ENCODE measurements at regions not wholly inside any gene's neighbourhood (a gene's known extent, or its start where the extent isn't known, plus 50 kb on each side); places are given as distances from the start of the nearest gene placed in this dataset.
"Not testable (repeated sequence)": the region's sequence is repeated elsewhere in the genome, so short reads cannot be mapped to it uniquely, and the experiment has no call there.

DNA sequence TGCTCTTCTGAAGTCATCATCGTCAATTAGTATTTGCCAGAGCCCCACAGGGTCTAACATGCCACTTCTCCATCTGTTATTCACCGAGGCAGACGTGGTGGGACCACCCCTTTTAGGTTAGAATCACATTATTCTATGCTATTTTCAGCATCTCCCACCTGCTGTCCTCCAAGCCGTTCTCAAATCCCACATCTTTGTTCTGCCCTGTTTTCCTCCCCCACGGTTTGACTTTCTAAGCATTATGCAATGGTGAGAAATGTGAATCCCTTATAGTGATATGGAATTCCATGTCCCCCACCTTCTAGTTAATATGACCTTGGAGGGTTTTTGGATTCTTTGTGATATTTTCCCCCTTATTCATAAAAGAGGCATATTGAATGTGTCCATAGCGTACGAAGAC is 634.1 kb upstream of the RBFOX1 start:
- FAIRE-seq (no peak), DNase-seq (ENCODE audit: extremely low spot score, insufficient read length, low read depth) (no peak)

DNA sequence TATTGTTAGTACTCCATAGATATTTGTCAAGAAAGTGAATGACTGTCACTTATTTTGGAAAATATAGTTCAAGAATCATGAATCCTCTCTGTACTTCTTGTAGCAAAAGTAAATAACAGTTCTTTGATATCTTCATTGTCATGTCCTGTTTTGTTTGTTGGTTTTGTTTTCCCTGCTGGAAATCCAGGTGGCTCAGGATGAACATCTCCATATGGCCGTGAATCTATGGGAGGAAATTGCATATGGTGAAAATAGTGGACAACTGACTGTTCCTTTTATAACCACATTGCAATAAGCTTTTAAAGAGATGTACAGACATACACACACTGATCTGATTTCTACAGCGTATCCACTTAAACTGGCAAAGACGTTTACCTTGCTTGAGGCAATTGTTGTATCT is 637.0 kb upstream of the RBFOX1 start:
- FAIRE-seq (no peak), DNase-seq (ENCODE audit: extremely low spot score, insufficient read length, low read depth) (no peak)

DNA sequence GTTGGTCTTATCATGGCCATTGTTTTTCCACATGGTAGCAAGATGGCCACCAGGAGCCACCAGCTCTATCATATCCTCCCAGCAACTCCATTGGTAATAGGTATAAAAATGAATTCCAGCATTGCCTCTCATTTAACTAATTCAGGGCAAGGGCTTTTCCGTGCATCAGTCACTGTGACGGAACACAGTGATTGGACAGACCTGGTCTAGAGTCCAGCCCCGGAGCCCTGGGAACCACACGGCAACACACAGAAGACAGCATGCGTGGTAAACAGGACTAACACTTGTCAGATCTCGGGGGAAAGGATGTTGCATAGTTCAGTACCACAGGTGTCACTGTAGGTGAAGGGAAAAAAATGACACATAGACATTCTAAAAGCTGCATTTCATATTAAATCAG is 638.0 kb upstream of the RBFOX1 start:
- no peak for DNase-seq (ENCODE audit: extremely low spot score, insufficient read length, low read depth)
- no peak for FAIRE-seq

DNA sequence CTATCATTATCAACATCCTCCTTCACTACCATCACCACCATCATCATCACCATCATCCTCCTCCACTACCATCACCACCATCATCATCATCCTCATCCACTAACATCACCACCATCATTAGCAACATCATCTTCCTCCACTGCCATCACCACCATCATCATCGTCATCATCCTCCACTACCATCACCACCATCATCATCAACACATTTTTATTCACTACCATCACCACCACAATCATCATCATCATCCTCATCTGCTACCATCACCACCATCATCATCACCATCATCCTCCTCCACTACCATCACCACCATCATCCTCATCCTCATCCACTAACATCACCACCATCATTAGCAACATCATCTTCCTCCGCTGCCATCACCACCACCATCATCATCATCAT is 639.2 kb upstream of the RBFOX1 start:
- not testable (repeated sequence) for FAIRE-seq; DNase-seq (ENCODE audit: extremely low spot score, insufficient read length, low read depth)

DNA sequence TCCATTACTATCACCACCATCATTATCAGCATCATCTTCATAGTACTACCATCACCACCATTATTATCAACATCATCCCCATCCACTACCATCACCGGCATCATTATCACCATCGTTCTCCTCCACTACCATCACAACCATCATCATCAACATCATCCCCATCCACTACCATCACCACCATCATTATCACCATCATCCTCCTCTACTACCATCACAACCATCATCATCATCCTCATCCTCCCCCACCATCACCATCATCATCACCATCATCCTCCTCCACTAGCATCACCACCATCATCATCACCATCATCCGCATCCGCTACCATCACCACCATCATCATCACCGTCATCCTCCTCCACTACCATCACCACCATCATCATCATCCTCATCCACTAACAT is 639.8 kb upstream of the RBFOX1 start:
- DNase-seq (ENCODE audit: extremely low spot score, insufficient read length, low read depth) (no peak), FAIRE-seq (no peak)

DNA sequence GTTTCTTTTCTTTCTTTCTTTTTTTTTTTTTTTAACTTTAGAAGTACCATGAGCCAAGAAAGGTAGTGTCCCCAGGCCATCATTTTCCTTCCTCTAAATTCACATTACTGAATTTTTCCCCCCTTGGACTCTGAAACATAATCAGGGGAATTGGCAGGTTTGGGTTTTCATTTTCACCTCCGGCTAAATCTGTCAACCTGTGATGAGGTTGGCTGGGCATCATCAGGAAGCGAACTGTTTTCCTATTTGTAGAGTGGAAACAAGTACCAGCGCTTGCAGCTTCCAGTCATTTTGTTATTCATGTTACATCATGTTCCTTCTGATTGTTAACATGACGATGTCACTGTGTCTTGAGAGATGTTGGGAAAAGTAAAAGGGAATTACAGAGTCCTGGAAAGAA is 641.9 kb upstream of the RBFOX1 start:
- no peak for FAIRE-seq

DNA sequence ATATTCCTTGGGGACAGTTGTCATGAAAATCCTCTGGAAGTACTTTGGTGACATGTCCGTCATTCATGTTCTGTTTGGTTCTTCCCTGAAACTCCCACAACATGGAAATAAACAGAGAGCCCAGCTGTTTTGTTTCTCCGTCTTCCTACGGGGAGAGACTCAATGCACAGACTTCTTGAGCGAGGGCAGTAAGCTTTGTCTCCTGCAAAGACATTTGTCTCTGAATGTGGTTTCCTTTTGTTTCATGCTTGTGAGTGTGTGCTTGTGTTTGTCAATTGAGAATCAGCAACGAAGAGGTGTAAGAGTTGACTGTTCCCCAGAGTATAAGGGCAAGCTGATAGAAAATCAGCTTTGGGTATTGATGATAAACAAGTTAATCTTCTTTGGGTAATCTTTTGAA is 643.0 kb upstream of the RBFOX1 start:
- DNase-seq (ENCODE audit: extremely low spot score, insufficient read length, low read depth) = no peak
- FAIRE-seq = no peak

More for the DNA sequence above, 641.9 kb upstream of the RBFOX1 start:
- no peak for DNase-seq (ENCODE audit: extremely low spot score, insufficient read length, low read depth)

DNA sequence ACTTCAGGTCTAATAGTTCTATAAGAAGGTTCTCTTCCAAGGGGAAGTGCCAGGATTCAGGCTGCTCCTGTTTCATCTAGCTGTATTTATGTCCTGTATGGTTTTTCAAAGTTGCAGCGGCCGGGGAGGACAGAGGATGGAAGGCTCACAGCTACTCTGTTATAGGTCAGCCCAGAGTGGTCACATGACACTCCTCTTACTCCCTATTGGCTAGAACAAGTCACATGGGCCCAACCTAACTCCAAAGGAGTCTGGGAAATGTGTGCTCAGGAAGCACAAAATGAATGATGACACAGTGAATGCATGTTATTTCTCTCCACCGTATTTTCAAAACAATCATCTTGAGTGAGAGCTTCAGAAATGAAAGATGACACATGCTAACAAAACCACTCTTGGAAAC is 645.1 kb upstream of the RBFOX1 start:
- DNase-seq (ENCODE audit: extremely low spot score, insufficient read length, low read depth) (no peak), FAIRE-seq (no peak)

DNA sequence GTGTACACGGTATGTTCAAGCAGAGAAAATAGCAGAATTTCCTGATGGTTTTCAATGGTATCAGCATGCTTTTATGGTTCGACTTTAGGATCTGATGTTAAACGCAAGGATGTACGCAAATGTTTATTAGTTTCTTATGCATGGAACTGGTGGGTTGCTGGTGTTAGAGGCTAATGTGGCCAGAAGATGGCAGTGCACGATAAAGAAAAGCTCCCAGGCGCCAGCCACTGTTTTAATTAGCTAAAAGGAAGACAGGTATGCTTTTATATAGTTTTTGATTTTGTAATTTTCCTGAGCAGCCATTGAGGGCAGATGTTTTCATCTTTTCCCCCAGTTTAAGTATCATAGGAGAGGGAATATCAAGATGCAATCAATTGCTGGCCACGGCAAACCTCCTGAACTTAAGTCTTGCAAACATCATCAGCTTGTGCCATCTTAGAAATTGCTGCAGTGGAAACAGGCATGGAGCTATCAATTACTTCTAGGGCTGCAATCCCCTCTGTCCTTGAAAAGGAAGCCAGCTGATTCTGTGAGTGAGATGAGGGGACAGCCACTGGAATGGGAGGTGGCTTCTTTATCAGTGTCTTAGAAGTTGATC is 648.5 kb upstream of the RBFOX1 start:
- no peak for FAIRE-seq
- no peak for DNase-seq (ENCODE audit: extremely low spot score, insufficient read length, low read depth)

DNA sequence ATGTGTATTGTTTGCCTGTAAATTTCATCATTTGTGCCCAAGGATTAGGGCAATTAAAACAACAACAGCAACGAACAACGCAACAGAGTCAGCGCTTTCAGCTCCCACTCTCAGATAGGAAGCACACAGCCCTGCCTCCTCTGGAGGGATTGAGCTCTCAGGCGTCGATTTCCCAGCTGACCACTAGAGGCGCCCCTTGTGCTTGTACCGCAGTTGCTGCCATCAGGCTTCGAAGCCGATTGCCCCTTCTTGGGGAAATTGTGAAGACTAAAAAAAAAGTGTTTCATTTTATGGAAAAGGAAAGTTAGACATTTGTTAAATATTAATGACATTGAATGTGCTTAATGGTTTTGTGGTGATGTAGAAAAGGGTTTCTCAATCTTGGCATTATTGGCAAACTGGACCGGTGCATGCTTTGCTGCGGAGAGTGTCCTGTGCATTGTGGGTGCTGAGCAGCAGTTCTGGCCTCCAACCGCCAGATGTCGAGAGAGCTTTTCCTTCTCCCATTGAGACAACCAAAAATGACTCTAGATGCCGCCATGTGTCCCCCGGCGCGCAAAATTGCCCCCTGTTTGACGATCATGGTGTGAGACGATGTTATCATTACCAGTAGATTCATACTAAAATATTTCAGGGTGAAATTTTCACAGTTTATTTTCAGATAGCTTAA is 650.4 kb upstream of the RBFOX1 start:
- FAIRE-seq (no peak), DNase-seq (ENCODE audit: extremely low spot score, insufficient read length, low read depth) (no peak)

DNA sequence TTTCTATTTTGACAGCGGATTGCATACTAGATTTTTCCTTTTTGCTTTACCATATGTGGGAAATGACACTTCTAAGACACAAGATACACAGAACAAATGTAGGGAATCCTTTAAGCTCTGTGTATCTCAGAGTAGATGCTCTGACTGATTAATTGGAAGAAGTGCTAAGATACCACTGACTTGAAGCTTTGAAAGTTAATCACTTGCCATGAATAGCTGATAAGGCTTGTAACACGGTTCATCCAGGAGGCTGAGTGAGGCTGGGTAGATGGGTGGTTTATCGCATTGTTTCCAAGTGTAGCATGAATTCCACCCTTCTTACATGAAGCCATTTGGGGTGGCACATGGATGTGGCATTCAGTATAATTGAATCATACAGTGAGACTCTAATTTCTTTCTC is 654.1 kb upstream of the RBFOX1 start:
- FAIRE-seq = no peak
- no peak for DNase-seq (ENCODE audit: extremely low spot score, insufficient read length, low read depth)

DNA sequence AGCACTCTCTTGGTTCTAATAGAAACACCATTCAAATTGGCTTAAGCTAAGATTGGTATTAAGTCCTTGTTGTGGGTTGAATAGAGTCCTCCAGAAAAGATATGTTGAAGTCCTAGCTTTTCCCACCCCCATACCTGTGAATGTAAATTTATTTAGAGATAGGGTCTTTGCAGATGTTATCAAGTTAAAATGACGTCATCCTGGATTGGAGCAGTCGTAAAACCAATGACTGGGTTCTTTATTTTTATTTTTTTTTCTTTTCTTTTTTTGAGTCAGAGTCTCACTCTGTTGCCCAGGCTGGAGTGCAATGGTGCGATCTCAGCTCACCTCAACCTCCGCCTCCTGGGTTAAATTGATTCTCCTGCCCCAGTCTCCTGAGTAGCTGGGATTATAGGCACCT is 658.6 kb upstream of the RBFOX1 start:
- DNase-seq (ENCODE audit: extremely low spot score, insufficient read length, low read depth) = no peak
- no peak for FAIRE-seq

DNA sequence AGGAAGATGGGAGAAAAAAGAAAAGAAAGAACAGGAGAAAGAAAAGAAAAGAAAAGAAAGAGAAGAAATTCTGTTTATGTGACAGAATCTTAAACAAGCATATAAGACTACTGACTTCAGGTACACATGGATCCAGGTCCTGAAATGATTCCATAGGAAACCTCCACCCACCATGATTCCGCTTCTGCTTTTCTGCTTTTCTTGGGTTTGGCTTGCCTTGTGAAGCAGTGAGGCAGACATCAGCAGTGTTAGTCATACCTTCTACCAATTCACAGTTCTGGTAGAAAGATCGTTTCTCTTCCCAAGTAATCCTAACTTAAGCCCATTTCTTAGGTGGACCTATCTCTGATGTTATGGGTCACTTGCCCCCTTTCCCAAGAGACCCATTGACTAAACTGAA is 660.1 kb upstream of the RBFOX1 start:
- no peak for FAIRE-seq
- no peak for DNase-seq (ENCODE audit: extremely low spot score, insufficient read length, low read depth)

DNA sequence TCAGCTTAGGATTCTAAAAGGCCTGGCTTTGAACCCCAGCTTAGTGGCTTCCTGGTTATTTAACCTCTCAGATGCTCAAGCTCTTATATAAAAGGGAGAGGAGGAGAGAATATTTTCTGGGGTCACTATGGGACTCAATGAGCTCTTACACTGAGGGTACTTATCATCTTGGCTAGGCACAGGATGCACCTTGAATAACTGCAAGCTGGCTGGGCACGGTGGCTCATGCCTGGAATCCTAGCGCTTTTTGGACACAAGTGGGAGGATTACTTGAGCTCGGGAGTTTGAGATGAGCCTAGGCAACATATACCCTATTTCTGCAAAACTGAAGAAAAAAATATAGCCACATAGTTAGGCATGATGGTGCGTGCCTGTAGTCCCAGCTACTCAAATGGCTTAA is 665.3 kb upstream of the RBFOX1 start:
- no peak for DNase-seq (ENCODE audit: extremely low spot score, insufficient read length, low read depth)
- no peak for FAIRE-seq

DNA sequence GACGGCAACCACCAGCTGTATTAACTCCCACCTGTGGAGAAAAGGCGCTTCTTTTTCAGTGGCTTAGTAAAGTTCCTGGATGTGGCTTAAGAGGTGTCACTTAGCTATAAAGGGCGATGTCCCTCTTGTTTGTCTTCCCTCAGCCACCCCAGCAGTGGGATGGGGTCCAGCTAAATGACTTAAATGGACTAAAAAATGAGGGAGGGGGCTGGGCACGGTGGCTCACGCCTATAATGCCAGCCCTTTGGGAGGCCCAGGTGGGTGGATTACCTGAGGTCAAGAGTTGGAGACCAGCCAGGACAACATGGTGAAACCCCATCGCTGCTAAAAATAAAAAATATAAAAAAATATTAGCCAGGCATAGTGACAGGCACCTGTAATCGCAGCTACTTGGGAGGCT is 667.5 kb upstream of the RBFOX1 start:
- DNase-seq (ENCODE audit: extremely low spot score, insufficient read length, low read depth) = no peak
- no peak for FAIRE-seq

DNA sequence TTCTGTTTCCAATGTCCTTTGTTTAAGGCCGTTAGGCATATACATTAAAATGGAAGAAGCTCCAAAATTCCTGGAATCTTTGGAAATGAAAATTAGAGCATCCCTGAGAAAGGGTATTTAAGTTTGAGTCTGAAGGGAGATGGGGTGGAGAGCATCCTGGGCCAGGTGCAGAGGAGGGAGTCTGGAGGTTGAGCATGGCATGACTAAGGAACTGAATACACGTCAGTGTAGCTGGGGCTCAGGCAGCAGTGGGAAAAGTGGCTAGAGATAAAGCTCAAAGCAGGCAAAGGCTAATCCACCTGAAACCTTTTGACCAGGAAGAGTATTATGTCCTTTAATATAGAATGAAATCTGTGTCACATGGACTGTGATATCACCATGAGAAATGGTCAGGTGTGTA is 669.0 kb upstream of the RBFOX1 start:
- DNase-seq (ENCODE audit: extremely low spot score, insufficient read length, low read depth) = no peak

DNA sequence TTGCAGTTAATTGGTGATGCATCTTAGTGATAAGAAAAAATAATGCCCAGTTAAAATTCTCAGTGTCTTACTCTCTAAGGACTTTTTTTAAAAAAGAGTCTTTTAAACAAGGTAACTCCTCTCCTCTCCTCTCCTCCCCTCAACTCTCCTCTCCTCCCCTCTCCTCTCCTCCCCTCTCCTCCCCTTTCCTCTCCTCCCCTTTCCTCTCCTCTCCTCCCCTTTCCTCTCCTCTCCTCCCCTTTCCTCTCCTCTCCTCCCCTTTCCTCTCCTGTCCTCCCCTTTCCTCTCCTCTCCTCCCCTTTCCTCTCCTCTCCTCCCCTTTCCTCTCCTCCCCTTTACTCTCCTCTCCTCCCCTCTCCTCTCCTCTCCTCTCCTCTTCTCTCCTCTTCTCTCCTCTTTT is 675.9 kb upstream of the RBFOX1 start:
- no peak for DNase-seq (ENCODE audit: extremely low spot score, insufficient read length, low read depth)
- FAIRE-seq = no peak

More for the DNA sequence above, 669.0 kb upstream of the RBFOX1 start:
- no peak for FAIRE-seq

DNA sequence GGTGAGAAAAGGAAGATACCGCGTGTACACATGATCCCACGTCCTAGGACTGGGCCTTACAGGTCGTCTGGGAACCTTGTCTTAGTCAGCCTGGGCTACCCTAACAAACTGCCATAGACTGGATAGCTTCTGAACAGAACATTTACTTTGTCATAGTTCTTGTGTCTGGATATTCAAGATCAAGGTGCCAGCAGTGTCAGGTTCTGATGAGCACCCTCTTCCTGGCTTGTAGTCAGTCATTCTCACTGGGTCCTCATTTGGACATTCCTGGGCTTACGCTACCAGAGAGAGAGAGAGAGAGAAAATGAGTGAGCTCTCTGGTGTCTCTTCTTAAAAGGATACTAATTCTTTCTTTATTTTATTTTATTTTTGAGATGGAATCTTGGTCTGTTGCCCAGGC is 685.8 kb upstream of the RBFOX1 start:
- no peak for DNase-seq (ENCODE audit: extremely low spot score, insufficient read length, low read depth)

DNA sequence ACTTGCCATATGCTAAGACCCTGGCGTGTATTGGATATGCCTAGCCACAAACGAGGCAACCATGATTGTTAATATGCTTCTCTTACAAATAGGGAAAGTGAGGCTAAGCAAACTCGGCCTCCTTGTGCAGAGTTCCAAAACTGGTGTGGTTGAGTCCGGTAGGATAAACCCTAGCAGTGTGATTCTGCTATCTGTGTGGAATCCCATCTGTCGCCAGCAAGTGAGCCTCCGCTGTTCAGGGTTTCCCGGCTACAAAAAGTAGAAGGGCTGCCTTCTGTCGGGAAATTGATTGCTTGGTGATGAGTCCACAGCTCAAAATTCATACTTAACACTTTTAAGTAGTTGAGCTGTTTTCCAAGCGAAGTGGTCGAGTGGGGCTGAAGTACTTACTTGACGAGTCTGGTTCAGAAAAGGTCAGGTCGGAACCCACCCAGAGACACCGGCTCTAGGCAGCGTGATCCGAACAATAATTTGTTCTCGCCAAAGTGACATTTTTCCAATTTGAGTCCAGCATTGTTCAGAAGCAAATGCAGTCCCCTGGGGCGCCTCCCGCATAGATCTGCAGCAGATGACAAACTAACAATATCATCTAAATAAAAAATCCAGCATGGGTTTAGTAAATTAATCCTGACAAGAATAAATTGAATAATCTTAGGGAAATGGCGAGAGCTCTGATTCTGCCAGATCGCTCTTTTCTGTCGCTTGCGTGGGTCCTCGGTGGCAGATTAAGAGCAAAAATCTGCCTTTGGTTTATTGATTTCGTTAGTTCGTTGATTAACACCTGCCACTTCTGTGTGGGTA is 686.7 kb upstream of the RBFOX1 start:
- FAIRE-seq (no peak), DNase-seq (ENCODE audit: extremely low spot score, insufficient read length, low read depth) (no peak)

More for the DNA sequence above, 685.8 kb upstream of the RBFOX1 start:
- no peak for FAIRE-seq

DNA sequence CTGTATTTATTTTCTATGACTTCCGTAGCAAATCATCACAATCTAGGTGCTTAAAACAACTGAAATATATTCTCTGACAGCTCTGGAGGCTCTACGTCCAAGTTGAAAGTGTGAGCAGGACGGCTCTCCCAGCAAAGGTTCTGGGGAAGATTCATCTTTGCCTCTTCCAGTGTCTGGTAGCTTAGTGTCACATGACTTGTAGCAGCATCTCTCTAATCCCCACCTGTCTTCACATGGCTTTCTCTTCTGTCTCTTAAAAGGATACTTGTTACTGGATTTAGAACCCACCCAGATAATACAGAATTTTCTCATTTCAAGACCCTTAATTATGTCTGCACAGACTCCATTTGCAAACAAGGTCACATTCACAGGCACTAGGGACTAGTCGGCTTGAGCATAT is 687.7 kb upstream of the RBFOX1 start:
- no peak for FAIRE-seq
- DNase-seq (ENCODE audit: extremely low spot score, insufficient read length, low read depth) = no peak

DNA sequence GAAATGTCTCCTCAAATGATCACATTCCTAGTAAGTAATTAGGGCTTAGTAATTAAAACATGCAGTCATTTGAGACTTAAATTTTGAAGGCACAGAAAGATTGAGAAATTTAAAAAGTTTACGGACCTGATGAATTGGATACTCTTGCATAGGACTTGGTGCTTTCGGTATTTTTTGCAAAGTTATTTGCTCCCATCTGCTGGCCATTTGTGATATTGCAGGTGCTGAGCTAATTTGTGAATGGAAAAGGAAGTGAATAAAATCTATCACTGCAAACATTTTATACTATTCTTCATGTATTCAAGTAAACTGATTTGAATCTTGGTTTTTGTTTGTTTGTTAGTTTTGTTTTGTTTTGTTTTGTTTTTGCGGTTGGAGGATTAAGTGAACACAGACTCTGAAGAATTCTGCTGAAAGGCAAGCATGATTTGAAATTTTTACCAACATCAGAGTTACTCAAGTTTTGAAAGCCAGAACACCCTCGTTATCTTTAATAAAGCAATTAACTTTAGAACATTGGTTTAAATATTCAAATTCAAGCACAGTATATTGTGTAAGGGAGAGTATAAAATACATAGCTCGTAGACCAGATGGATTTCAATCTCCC is 689.5 kb upstream of the RBFOX1 start:
- DNase-seq (ENCODE audit: extremely low spot score, insufficient read length, low read depth) = no peak
- FAIRE-seq = peak; percentile 77
